Activated CD8-positive, alpha-beta T cell treated with anti-CD3 and anti-CD28 coated beads for 36 hours (primary cell): ENCODE measurements at regions not wholly inside any gene's neighbourhood (a gene's known extent, or its start where the extent isn't known, plus 50 kb on each side); places are given as distances from the start of the nearest gene placed in this dataset.

Experiments used
- ATAC-seq: fragments of 200-7000 bp; cut with Tn5 transposase; one replicate; pipeline ENCODE4 v1.10.0; 2021; ENCODE audit warnings: mild to moderate bottlenecking, moderate library complexity
- CTCF ChIA-PET: fragments of 350-600 bp; sonication (Branson Sonifier 250); formaldehyde crosslinking; loops from one replicate; lab custom pipeline; 2021; ENCODE audit warnings: antibody characterized with exemption; lab: Charles Lee
- POLR2A ChIA-PET: fragments of 350-600 bp; sonication (Branson Sonifier 250); formaldehyde crosslinking; loops from one replicate; lab custom pipeline; 2021; ENCODE audit warnings: antibody characterized with exemption; lab: Charles Lee
- DNase-seq: peaks from one replicate; pipeline ENCODE4 v3.0.0-alpha.2; 2020
- H3K27ac Mint-ChIP-seq: one replicate; pipeline ENCODE4 v1.8.0; 2021; ENCODE audit warnings: mild to moderate bottlenecking, mixed read lengths
- H3K27me3 Mint-ChIP-seq: one replicate; pipeline ENCODE4 v1.8.0; 2021; ENCODE audit warnings: mixed read lengths
- H3K36me3 Mint-ChIP-seq: one replicate; pipeline ENCODE4 v1.8.0; 2021; ENCODE audit warnings: low read depth, mixed read lengths
- H3K4me1 Mint-ChIP-seq: one replicate; pipeline ENCODE4 v1.8.0; 2021; ENCODE audit warnings: low read depth, mixed read lengths
- H3K4me3 Mint-ChIP-seq: one replicate; pipeline ENCODE4 v1.8.0; 2021; ENCODE audit warnings: mild to moderate bottlenecking, moderate library complexity, mixed read lengths
- H3K9me3 Mint-ChIP-seq: one replicate; pipeline ENCODE4 v1.8.0; 2021; ENCODE audit warnings: mixed read lengths
- intact Hi-C: fragments of 100-400 bp; cut with micrococcal nuclease; formaldehyde crosslinking; loops from one replicate; pipeline ENCODE4 v1.10.0; 2022
- TF ChIP-seq, protein P1 (sequence below): fragments of 200-600 bp; IDR thresholded peaks from one replicate; pipeline ENCODE4 v1.8.0; 2022; ENCODE audit warnings: antibody characterized with exemption, mild to moderate bottlenecking

DNA sequence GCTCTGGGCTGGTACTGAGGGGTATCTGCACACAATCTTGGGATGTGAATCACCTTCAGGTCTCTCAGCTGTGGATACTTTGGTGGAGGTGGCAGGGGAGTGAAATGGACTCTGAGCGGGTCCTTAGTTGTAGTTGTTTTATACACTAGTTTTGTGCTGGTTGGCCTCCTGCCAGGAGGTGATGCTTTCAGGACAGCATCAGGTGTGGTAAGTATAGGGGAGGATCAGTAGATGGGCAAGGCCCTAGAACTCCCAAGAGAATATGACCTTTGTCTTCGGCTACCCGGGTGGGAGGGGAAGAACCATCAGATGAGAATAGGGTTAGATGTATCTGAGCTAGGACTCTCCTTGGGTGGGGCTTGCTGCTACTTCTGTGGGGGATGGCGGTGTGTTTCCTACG is 2284.3 kb upstream of the PCDH20 start:
- Mint-ChIP-seq H3K27me3 (no peaks in the 10 kb centered on the region), H3K9me3 (peaks cover 11% of the 10 kb centered on the region), H3K36me3 (no peaks in the 10 kb centered on the region), H3K4me1 (no peaks in the 10 kb centered on the region), H3K4me3 (no peak overlapping the region), H3K27ac (no peak overlapping the region)
- TF ChIP-seq, protein P1, sequence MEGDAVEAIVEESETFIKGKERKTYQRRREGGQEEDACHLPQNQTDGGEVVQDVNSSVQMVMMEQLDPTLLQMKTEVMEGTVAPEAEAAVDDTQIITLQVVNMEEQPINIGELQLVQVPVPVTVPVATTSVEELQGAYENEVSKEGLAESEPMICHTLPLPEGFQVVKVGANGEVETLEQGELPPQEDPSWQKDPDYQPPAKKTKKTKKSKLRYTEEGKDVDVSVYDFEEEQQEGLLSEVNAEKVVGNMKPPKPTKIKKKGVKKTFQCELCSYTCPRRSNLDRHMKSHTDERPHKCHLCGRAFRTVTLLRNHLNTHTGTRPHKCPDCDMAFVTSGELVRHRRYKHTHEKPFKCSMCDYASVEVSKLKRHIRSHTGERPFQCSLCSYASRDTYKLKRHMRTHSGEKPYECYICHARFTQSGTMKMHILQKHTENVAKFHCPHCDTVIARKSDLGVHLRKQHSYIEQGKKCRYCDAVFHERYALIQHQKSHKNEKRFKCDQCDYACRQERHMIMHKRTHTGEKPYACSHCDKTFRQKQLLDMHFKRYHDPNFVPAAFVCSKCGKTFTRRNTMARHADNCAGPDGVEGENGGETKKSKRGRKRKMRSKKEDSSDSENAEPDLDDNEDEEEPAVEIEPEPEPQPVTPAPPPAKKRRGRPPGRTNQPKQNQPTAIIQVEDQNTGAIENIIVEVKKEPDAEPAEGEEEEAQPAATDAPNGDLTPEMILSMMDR = no peak
- ATAC-seq (no peak), DNase-seq (no peak)
- ChIA-PET CTCF (no interaction called here), POLR2A (no interaction called here)
- intact Hi-C loops = no loop called here

DNA sequence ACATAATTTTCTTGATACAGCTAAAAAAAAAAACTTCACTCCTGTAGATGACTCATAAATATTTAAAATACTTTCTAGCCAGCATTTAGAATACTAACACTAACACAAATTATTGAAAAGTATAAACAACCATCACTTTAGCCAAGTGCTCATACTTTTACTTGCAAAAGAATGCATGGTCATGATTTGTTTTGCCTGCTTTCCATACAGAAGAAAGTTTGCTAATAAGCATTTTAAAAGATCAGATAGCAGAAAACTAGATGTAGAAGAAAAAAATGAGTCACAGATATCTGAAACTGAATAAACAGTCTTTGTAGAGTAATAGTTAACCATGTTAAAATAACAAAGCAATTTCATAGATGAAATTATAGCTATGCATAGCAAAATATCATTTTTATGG is 2280.4 kb upstream of the PCDH20 start:
- no peaks in the 10 kb centered on the region for H3K36me3 Mint-ChIP-seq
- no peak overlapping the region for H3K27ac Mint-ChIP-seq
- ATAC-seq = no peak
- no peak overlapping the region for H3K4me3 Mint-ChIP-seq
- DNase-seq = no peak
- intact Hi-C loops = no loop called here
- TF ChIP-seq, protein P1 = no peak
- peaks cover 11% of the 10 kb centered on the region for H3K9me3 Mint-ChIP-seq
- no peaks in the 10 kb centered on the region for H3K4me1 Mint-ChIP-seq
- no peaks in the 10 kb centered on the region for H3K27me3 Mint-ChIP-seq
- POLR2A ChIA-PET = no interaction called here
- CTCF ChIA-PET = no interaction called here

DNA sequence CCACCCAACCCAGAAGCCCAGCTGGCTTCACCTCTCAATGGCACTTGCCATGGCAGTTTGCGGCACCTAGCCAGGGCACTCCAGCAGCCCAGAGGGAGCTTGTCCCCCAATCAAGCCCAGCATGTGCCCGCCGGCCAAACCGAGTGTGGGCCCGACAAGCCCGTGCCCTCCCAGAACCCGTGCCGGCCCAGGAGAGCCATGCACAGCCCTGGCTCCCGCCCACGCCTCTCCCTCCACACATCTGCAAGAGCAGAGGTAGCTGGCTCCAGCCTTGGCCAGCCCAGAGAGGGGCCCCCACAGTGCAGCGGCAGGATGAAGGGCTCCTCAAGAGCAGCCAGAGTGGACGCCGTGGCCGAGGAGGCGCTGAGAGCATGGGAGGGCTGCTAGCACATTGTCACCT is 2278.0 kb upstream of the PCDH20 start:
- Mint-ChIP-seq H3K4me3 (no peak overlapping the region), H3K27me3 (no peaks in the 10 kb centered on the region), H3K36me3 (no peaks in the 10 kb centered on the region), H3K27ac (no peak overlapping the region), H3K9me3 (peaks cover 2% of the 10 kb centered on the region), H3K4me1 (no peaks in the 10 kb centered on the region)
- DNase-seq (no peak), ATAC-seq (no peak)
- CTCF ChIA-PET = no interaction called here
- POLR2A ChIA-PET = no interaction called here
- TF ChIP-seq, protein P1 = no peak
- intact Hi-C loops = no loop called here

DNA sequence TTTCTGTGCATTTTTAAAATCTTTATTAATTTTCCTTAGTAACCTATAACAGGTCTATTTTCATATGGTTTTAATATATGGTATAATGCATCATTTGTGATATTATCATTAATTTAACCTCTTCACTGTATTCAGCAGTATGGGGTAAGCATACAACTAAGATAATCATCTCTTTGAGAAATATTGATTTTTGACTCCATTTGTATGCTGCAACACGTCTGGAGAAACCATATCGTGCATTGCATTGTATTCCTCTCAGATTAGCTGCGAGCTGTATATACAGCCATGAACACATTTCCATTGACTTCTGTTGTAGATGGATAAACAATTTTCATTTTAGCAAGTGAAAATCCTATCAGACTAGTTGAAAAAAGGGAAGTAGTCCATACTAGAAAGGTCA is 2275.8 kb upstream of the PCDH20 start:
- no peak for DNase-seq
- intact Hi-C loops = no loop called here
- CTCF ChIA-PET = no interaction called here
- Mint-ChIP-seq H3K36me3 (no peaks in the 10 kb centered on the region), H3K27ac (no peak overlapping the region), H3K27me3 (no peaks in the 10 kb centered on the region), H3K4me1 (no peaks in the 10 kb centered on the region), H3K9me3 (peaks cover 8% of the 10 kb centered on the region), H3K4me3 (no peak overlapping the region)
- ATAC-seq = no peak
- TF ChIP-seq, protein P1 = no peak
- POLR2A ChIA-PET = no interaction called here

DNA sequence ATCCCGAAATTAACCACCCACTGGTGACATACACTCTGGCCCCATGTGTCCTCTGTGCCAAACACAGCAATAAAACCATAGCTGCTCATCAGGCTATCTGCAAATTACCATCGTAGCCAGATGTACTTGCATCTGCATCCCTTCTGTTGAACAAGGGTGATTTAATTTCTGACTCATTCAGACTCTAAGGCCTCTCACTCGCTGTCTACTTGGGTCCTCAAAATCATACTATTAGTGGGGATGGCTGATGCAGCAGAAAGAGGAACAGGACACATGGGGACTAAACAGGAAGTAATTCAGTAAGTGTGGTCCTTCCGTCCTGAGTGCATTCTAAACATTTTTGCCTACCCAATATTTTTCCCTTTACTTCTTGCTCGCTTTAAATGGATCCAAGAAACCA is 2275.0 kb upstream of the PCDH20 start:
- no peak overlapping the region for H3K27ac Mint-ChIP-seq

More for the DNA sequence above, 2275.0 kb upstream of the PCDH20 start:
- intact Hi-C loops = no loop called here
- H3K36me3 Mint-ChIP-seq = no peaks in the 10 kb centered on the region
- no peaks in the 10 kb centered on the region for H3K4me1 Mint-ChIP-seq
- no peak overlapping the region for H3K4me3 Mint-ChIP-seq
- ChIA-PET POLR2A (no interaction called here), CTCF (no interaction called here)
- H3K9me3 Mint-ChIP-seq = peaks cover 8% of the 10 kb centered on the region
- ATAC-seq = no peak
- DNase-seq = no peak
- TF ChIP-seq, protein P1 = no peak
- no peaks in the 10 kb centered on the region for H3K27me3 Mint-ChIP-seq
